A549 (cell line): ENCODE measurements at regions not wholly inside any gene's neighbourhood (a gene's known extent, or its start where the extent isn't known, plus 50 kb on each side); places are given as distances from the start of the nearest gene placed in this dataset.
"Not testable (repeated sequence)": the region's sequence is repeated elsewhere in the genome, so short reads cannot be mapped to it uniquely, and the experiment has no call there.

ENCODE experiments used
- ATAC-seq, 2 experiments: fragments of 200-7000 bp in 1 of 2; fragments of >200 bp in 1 of 2; cut with Nextera tagmentation in 1 of 2; cut with Tn5 transposase in 1 of 2; 3 replicates each; pipeline versions ENCODE4 v1.8.0 to v1.9.1; 2018 to 2020; ENCODE audit warnings: mild to moderate bottlenecking in 1 of 2, moderate library complexity in 1 of 2
- CTCF ChIA-PET: fragments of 300-600 bp; sonication (Branson Sonifier 250); formaldehyde crosslinking; extraction: SDS; loops from one replicate; lab custom pipeline; 2021; ENCODE audit warnings: antibody characterized with exemption, inconsistent platforms; lab: Yijun Ruan, JAX
- POLR2A ChIA-PET: fragments of 350-600 bp; formaldehyde crosslinking; extraction: SDS; loops from one replicate; lab custom pipeline; 2021; ENCODE audit warnings: antibody characterized with exemption, inconsistent platforms; lab: Yijun Ruan, JAX
- DNase-seq, 2 experiments: peaks; one replicate each; pipeline versions ENCODE4 v3.0.0 to v3.0.0-alpha.2; 2011 to 2016; ENCODE audit warnings: low read depth in 1 of 2, low spot score in 1 of 2
- FAIRE-seq: peaks from 2 replicates; lab custom pipeline; 2011; peaks lifted over from hg19 to GRCh38; lab: Jason Lieb, UNC
- H3K27ac ChIP-seq, 2 experiments: fragments of >200 bp; sonication (Bioruptor Twin); formaldehyde crosslinking; 3 replicates each; pipeline ENCODE4 v1.5.1; 2016 to 2017
- H3K4me1 ChIP-seq: fragments of >200 bp; sonication (Bioruptor Twin); formaldehyde crosslinking; 3 replicates; pipeline ENCODE4 v1.6.1; 2016
- H3K4me2 ChIP-seq: fragments of >200 bp; sonication (Bioruptor Twin); formaldehyde crosslinking; 3 replicates; pipeline ENCODE4 v1.6.1; 2016
- H3K4me3 ChIP-seq: fragments of >200 bp; sonication (Bioruptor Twin); formaldehyde crosslinking; 3 replicates; pipeline ENCODE4 v1.5.1; 2016
- H3K9me3 ChIP-seq: fragments of >200 bp; sonication (Bioruptor Twin); formaldehyde crosslinking; 3 replicates; pipeline ENCODE4 v1.6.1; 2016
- CBX8 ChIP-seq: fragments of 200-600 bp; sonication (generic); IDR thresholded peaks from 2 replicates; pipeline ENCODE4 v1.6.1; 2016
- FOSL2 ChIP-seq, 2 experiments: fragments of 450-650 bp in 1 of 2; fragments of >200 bp in 1 of 2; sonication (Bioruptor Twin) in 1 of 2; formaldehyde crosslinking; IDR thresholded peaks; 2 replicates each; pipeline versions ENCODE4 v1.5.0 to v1.6.1; 2016 to 2020; ENCODE audit warnings: mild to moderate bottlenecking in 1 of 2, moderate library complexity in 1 of 2
- HDAC2 ChIP-seq: fragments of 200-600 bp; sonication (generic); IDR thresholded peaks from 2 replicates; pipeline ENCODE4 v1.6.1; 2016
- HES2 ChIP-seq: fragments of >200 bp; sonication (Bioruptor Twin); formaldehyde crosslinking; IDR thresholded peaks from 2 replicates; pipeline ENCODE4 v1.6.1; 2016
- JUN ChIP-seq, 2 experiments: fragments of >200 bp; sonication (Bioruptor Twin); formaldehyde crosslinking; IDR thresholded peaks; 2 replicates in 1 of 2; 3 replicates in 1 of 2; pipeline ENCODE4 v1.6.1; 2016 to 2017
- JUNB ChIP-seq: fragments of >200 bp; sonication (Bioruptor Twin); formaldehyde crosslinking; IDR thresholded peaks from 2 replicates; pipeline ENCODE4 v1.6.1; 2016
- NFE2L2 ChIP-seq: fragments of 150-350 bp; conservative IDR thresholded peaks from 2 replicates; pipeline ENCODE4 v1.6.1; 2014; ENCODE audit warnings: low read length
- NPAS2 ChIP-seq: fragments of 250-450 bp; sonication (Bioruptor Pico); IDR thresholded peaks from 2 replicates; pipeline ENCODE4 v1.8.0; 2022; ENCODE audit warnings: mild to moderate bottlenecking, moderate library complexity, borderline replicate concordance
- NR3C1 ChIP-seq: fragments of >200 bp; sonication (Bioruptor Twin); formaldehyde crosslinking; IDR thresholded peaks from 3 replicates; pipeline ENCODE4 v1.6.1; 2017
- PBX3 ChIP-seq: IDR thresholded peaks from 2 replicates; pipeline ENCODE4 v1.6.1; 2012
- PHF8 ChIP-seq: fragments of 200-600 bp; sonication (generic); IDR thresholded peaks from 2 replicates; pipeline ENCODE4 v1.6.1; 2016; ENCODE audit warnings: low read depth, mild to moderate bottlenecking, antibody characterized with exemption, moderate library complexity, borderline replicate concordance
- POLR2A ChIP-seq: IDR thresholded peaks from 2 replicates; pipeline ENCODE4 v1.6.1; 2012; ENCODE audit warnings: mild to moderate bottlenecking, low read length
- RCOR1 ChIP-seq: fragments of 150-350 bp; IDR thresholded peaks from 2 replicates; pipeline ENCODE4 v1.6.1; 2014; ENCODE audit warnings: antibody characterized with exemption, low read length, low read depth
- SMC3 ChIP-seq: fragments of >200 bp; sonication (Bioruptor Twin); formaldehyde crosslinking; IDR thresholded peaks from 3 replicates; pipeline ENCODE4 v1.6.1; 2018; ENCODE audit warnings: inconsistent platforms
- TFCP2L1 ChIP-seq: fragments of 250-450 bp; sonication (Bioruptor Pico); IDR thresholded peaks from 2 replicates; pipeline ENCODE4 v1.5.0; 2021; ENCODE audit warnings: mild to moderate bottlenecking
- ZFP36 ChIP-seq: fragments of 450-650 bp; IDR thresholded peaks from 2 replicates; pipeline ENCODE4 v1.6.1; 2014; ENCODE audit warnings: borderline replicate concordance; ENCODE audit not compliant: partially characterized antibody
- WGBS: methylation state at CpG from one replicate; pipeline ENCODE4 v1.1.6; 2017; ENCODE audit errors: missing lambda C conversion rate; 5-methylcytosine and 5-hydroxymethylcytosine counted together

GRCh38 chr1:841671-842425 is 81.9 kb upstream of the SAMD11 start:
- FAIRE-seq, H3K4me2 ChIP-seq, POLR2A ChIA-PET, ATAC-seq, CTCF ChIA-PET, H3K9me3 ChIP-seq, H3K4me1 ChIP-seq, H3K27ac ChIP-seq, H3K4me3 ChIP-seq, DNase-seq: not testable (repeated sequence)
- 97% methylated on average over 9 of the region's 15 CpGs for WGBS

- H3K4me2 ChIP-seq, ATAC-seq, H3K4me3 ChIP-seq, H3K4me1 ChIP-seq, POLR2A ChIA-PET, CTCF ChIA-PET, H3K27ac ChIP-seq, FAIRE-seq, DNase-seq, H3K9me3 ChIP-seq: not testable (repeated sequence)
- WGBS = 83% methylated on average over 5 of the region's 10 CpGs
Measured at GRCh38 chr1:842799-843198, 80.9 kb upstream of the SAMD11 start.

- DNase-seq, H3K4me3 ChIP-seq, H3K4me1 ChIP-seq, FAIRE-seq, H3K4me2 ChIP-seq, POLR2A ChIA-PET, H3K9me3 ChIP-seq, CTCF ChIA-PET, ATAC-seq, H3K27ac ChIP-seq: not testable (repeated sequence)
- WGBS = 93% methylated on average over 5 of the region's 5 CpGs
Measured at GRCh38 chr1:843946-844345, 79.8 kb upstream of the SAMD11 start.

- no peaks in the 10 kb centered on the region for H3K9me3 ChIP-seq
- no peak overlapping the region for H3K4me2 ChIP-seq
- FAIRE-seq = no peak
- POLR2A ChIA-PET = no interaction called here
- no peak for DNase-seq
- no peaks in the 10 kb centered on the region for H3K4me1 ChIP-seq
- CTCF ChIA-PET = no interaction called here
- 89% methylated on average over 12 of the region's 13 CpGs for WGBS
- H3K4me3 ChIP-seq = no peak overlapping the region
- no peak for ATAC-seq
- H3K27ac ChIP-seq = no peak overlapping the region
- TF ChIP-seq RCOR1 = no peak
- no peak for TF ChIP-seq PHF8
- no peak for TF ChIP-seq PBX3
- no peak for TF ChIP-seq JUNB
- TF ChIP-seq FOSL2 (IDR thresholded peaks at IDR 0.05) = no peak
- TF ChIP-seq FOSL2 (CRISPR knock-in tag; IDR thresholded peaks at IDR 0.05) = no peak
- no peak for TF ChIP-seq POLR2A
- TF ChIP-seq NPAS2 (CRISPR knock-in tag) = no peak
- TF ChIP-seq JUN (IDR thresholded peaks at IDR 0.05) = no peak
- no peak for TF ChIP-seq CBX8
- TF ChIP-seq NR3C1 = no peak
- no peak for TF ChIP-seq ZFP36
- no peak for TF ChIP-seq SMC3
- no peak for TF ChIP-seq TFCP2L1 (CRISPR knock-in tag)
- TF ChIP-seq HDAC2 = no peak
- TF ChIP-seq NFE2L2 = no peak
- TF ChIP-seq HES2 = no peak
Measured at GRCh38 chr1:844472-845026, 79.2 kb upstream of the SAMD11 start.

- DNase-seq, ATAC-seq, H3K27ac ChIP-seq, H3K4me1 ChIP-seq, H3K4me3 ChIP-seq, H3K9me3 ChIP-seq, H3K4me2 ChIP-seq, FAIRE-seq, CTCF ChIA-PET, POLR2A ChIA-PET: not testable (repeated sequence)
- WGBS = 85% methylated on average over 2 of the region's 3 CpGs
Measured at GRCh38 chr1:845641-846040, 78.1 kb upstream of the SAMD11 start.

GRCh38 chr1:849873-850272 is 73.8 kb upstream of the SAMD11 start:
- ATAC-seq, H3K4me1 ChIP-seq, H3K27ac ChIP-seq, CTCF ChIA-PET, H3K9me3 ChIP-seq, POLR2A ChIA-PET, H3K4me3 ChIP-seq, H3K4me2 ChIP-seq, DNase-seq, FAIRE-seq: not testable (repeated sequence)
- 81% methylated on average over 4 of the region's 4 CpGs for WGBS

- H3K4me1 ChIP-seq, H3K27ac ChIP-seq, H3K4me3 ChIP-seq, FAIRE-seq, CTCF ChIA-PET, H3K9me3 ChIP-seq, H3K4me2 ChIP-seq, ATAC-seq, POLR2A ChIA-PET, DNase-seq: not testable (repeated sequence)
- 90% methylated on average over 4 of the region's 4 CpGs for WGBS
Measured at GRCh38 chr1:850318-850717, 73.4 kb upstream of the SAMD11 start.

GRCh38 chr1:851398-851797 is 72.3 kb upstream of the SAMD11 start:
- H3K27ac ChIP-seq, CTCF ChIA-PET, H3K4me2 ChIP-seq, H3K4me3 ChIP-seq, ATAC-seq, H3K4me1 ChIP-seq, DNase-seq, FAIRE-seq, POLR2A ChIA-PET, H3K9me3 ChIP-seq: not testable (repeated sequence)
- 95% methylated on average over 4 of the region's 17 CpGs for WGBS
